GM12878 (cell line): ENCODE measurements at regions not wholly inside any gene's neighbourhood (a gene's known extent, or its start where the extent isn't known, plus 50 kb on each side); places are given as distances from the start of the nearest gene placed in this dataset.

Experiments
- CHD2 ChIP-seq: IDR thresholded peaks from 2 replicates; pipeline ENCODE4 v1.6.1; 2011; ENCODE audit warnings: low read depth, low read length, improper control_type of control experiment, borderline replicate concordance
- CTCF ChIP-seq, 3 experiments: IDR thresholded peaks in 2 of 3; conservative IDR thresholded peaks in 1 of 3; 2 replicates each; pipeline ENCODE4 v1.5.1; 2011; ENCODE audit warnings: low read depth in 3 of 3, low read length in 3 of 3, mild to moderate bottlenecking in 3 of 3, control low read depth in 2 of 3, moderate library complexity in 2 of 3, inconsistent platforms in 1 of 3, mixed read lengths in 1 of 3; ENCODE audit not compliant: control insufficient read depth in 2 of 3, insufficient read depth in 1 of 3; ENCODE audit errors: extremely low read depth in 1 of 3
- EP300 ChIP-seq, 2 experiments: fragments of 150-350 bp in 1 of 2; IDR thresholded peaks; 2 replicates each; pipeline ENCODE4 v1.6.1; 2011 to 2012; ENCODE audit warnings: low read depth in 2 of 2, low read length in 2 of 2, borderline replicate concordance in 1 of 2, improper control_type of control experiment in 1 of 2, inconsistent platforms in 1 of 2; ENCODE audit not compliant: control insufficient read depth in 1 of 2
- HDAC2 ChIP-seq: fragments of 200-600 bp; sonication (generic); IDR thresholded peaks from 2 replicates; pipeline ENCODE4 v1.6.1; 2017
- RAD51 ChIP-seq: fragments of 450-650 bp; IDR thresholded peaks from 2 replicates; pipeline ENCODE4 v1.6.1; 2016; ENCODE audit warnings: moderate library complexity, mild to moderate bottlenecking, inconsistent platforms
- RELA ChIP-seq: fragments of 450-650 bp; IDR thresholded peaks from 2 replicates; pipeline ENCODE4 v1.8.0; 2014; ENCODE audit warnings: borderline replicate concordance; ENCODE audit not compliant: partially characterized antibody
- SUZ12 ChIP-seq: fragments of 200-600 bp; sonication (generic); IDR thresholded peaks from one replicate; pipeline ENCODE4 v1.6.1; 2018; ENCODE audit warnings: antibody characterized with exemption, mild to moderate bottlenecking; ENCODE audit not compliant: unreplicated experiment
- TAF1 ChIP-seq: IDR thresholded peaks from 2 replicates; pipeline ENCODE4 v1.6.1; 2011; ENCODE audit warnings: mild to moderate bottlenecking, low read depth, low read length, borderline replicate concordance
- TCF7 ChIP-seq: IDR thresholded peaks from 2 replicates; pipeline ENCODE4 v1.6.1; 2014; ENCODE audit warnings: antibody characterized with exemption, borderline replicate concordance
- ZBTB33 ChIP-seq: fragments of 450-650 bp; IDR thresholded peaks from 2 replicates; pipeline ENCODE4 v1.6.1; 2017; ENCODE audit warnings: mild to moderate bottlenecking
- ZNF592 ChIP-seq: fragments of 450-650 bp; IDR thresholded peaks from 2 replicates; pipeline ENCODE4 v1.6.1; 2017; ENCODE audit warnings: mild to moderate bottlenecking, moderate library complexity

GRCh38 chr2:140136861-140137260 lies 1356.7 kb upstream of the NXPH2 start:
- no peak for TF ChIP-seq RELA
- TF ChIP-seq CHD2: no peak
- TF ChIP-seq ZNF592: no peak
- TF ChIP-seq TCF7: no peak
- TF ChIP-seq CTCF (IDR thresholded peaks at IDR 0.05 in 2 of 3, conservative IDR thresholded peaks at IDR 0.05 in 1 of 3; ENCODE audit: control insufficient read depth in 2 of 3, extremely low read depth in 1 of 3, insufficient read depth in 1 of 3, low read depth in 3 of 3, low read length in 3 of 3): no peak
- TF ChIP-seq ZBTB33: no peak
- TF ChIP-seq EP300 (IDR thresholded peaks at IDR 0.05; ENCODE audit: borderline replicate concordance in 1 of 2, control insufficient read depth in 1 of 2, low read depth in 2 of 2, low read length in 2 of 2): no peak
- no peak for TF ChIP-seq SUZ12
- no peak for TF ChIP-seq TAF1
- TF ChIP-seq HDAC2: no peak
- TF ChIP-seq RAD51: no peak
